H9 (cell line): ENCODE measurements at regions not wholly inside any gene's neighbourhood (a gene's known extent, or its start where the extent isn't known, plus 50 kb on each side); places are given as distances from the start of the nearest gene placed in this dataset.

Experiments
- DNase-seq: peaks from one replicate; pipeline ENCODE4 v3.0.0-alpha.2; 2017
- H2AFZ ChIP-seq: one replicate; pipeline ENCODE4 v1.6.1; 2013; ENCODE audit warnings: mild to moderate bottlenecking, low read length, control low read depth, moderate library complexity
- H2AK5ac ChIP-seq: 2 replicates; pipeline ENCODE4 v1.6.1; 2013; ENCODE audit warnings: low read length, control low read depth, mixed read lengths; ENCODE audit not compliant: insufficient read length
- H2BK120ac ChIP-seq: one replicate; pipeline ENCODE4 v1.6.1; 2013; ENCODE audit warnings: low read depth, mild to moderate bottlenecking, low read length, control low read depth, inconsistent platforms; ENCODE audit not compliant: poor library complexity, severe bottlenecking
- H2BK12ac ChIP-seq: 2 replicates; pipeline ENCODE4 v1.6.1; 2013; ENCODE audit warnings: low read length, control low read depth, mixed read lengths, low read depth; ENCODE audit not compliant: insufficient read length
- H2BK15ac ChIP-seq: 2 replicates; pipeline ENCODE4 v1.6.1; 2013; ENCODE audit warnings: low read depth, low read length, control low read depth
- H2BK20ac ChIP-seq: one replicate; pipeline ENCODE4 v1.6.1; 2013; ENCODE audit warnings: low read depth, mild to moderate bottlenecking, low read length, control low read depth, inconsistent platforms; ENCODE audit not compliant: poor library complexity, severe bottlenecking
- H2BK5ac ChIP-seq: 2 replicates; pipeline ENCODE4 v1.6.1; 2013; ENCODE audit warnings: low read length, control low read depth, mixed read lengths; ENCODE audit not compliant: insufficient read length
- H3K14ac ChIP-seq: 2 replicates; pipeline ENCODE4 v1.6.1; 2013; ENCODE audit warnings: low read length, control low read depth; ENCODE audit not compliant: insufficient read depth
- H3K18ac ChIP-seq: 2 replicates; pipeline ENCODE4 v1.6.1; 2013; ENCODE audit warnings: low read depth, mild to moderate bottlenecking, mixed read lengths, low read length, control low read depth; ENCODE audit not compliant: insufficient read length
- H3K23ac ChIP-seq: 2 replicates; pipeline ENCODE4 v1.6.1; 2013; ENCODE audit warnings: low read length, control low read depth, mixed read lengths, low read depth; ENCODE audit not compliant: insufficient read length
- H3K23me2 ChIP-seq: 2 replicates; pipeline ENCODE4 v1.6.1; 2013; ENCODE audit warnings: low read depth, mild to moderate bottlenecking, mixed read lengths, low read length, control low read depth; ENCODE audit not compliant: insufficient read length, poor library complexity, severe bottlenecking
- H3K27ac ChIP-seq: 2 replicates; pipeline ENCODE4 v1.5.1; 2013; ENCODE audit warnings: low read length, control low read depth, mixed read lengths, low read depth; ENCODE audit not compliant: insufficient read length
- H3K27me3 ChIP-seq: 2 replicates; pipeline ENCODE4 v1.6.1; 2013; ENCODE audit warnings: low read length, control low read depth, inconsistent platforms; ENCODE audit not compliant: insufficient read depth
- H3K4ac ChIP-seq: 2 replicates; pipeline ENCODE4 v1.6.1; 2013; ENCODE audit warnings: low read depth, mild to moderate bottlenecking, control low read depth, inconsistent platforms, low read length, moderate library complexity
- H3K4me1 ChIP-seq: 2 replicates; pipeline ENCODE4 v1.6.1; 2013; ENCODE audit warnings: low read length, control low read depth, inconsistent platforms; ENCODE audit not compliant: insufficient read depth
- H3K4me2 ChIP-seq: 2 replicates; pipeline ENCODE4 v1.6.1; 2013; ENCODE audit warnings: low read length, control low read depth, mixed read lengths; ENCODE audit not compliant: insufficient read length, insufficient read depth
- H3K56ac ChIP-seq: 2 replicates; pipeline ENCODE4 v1.6.1; 2013; ENCODE audit warnings: low read depth, mild to moderate bottlenecking, mixed read lengths, low read length, control low read depth; ENCODE audit not compliant: insufficient read length
- H3K79me1 ChIP-seq: 2 replicates; pipeline ENCODE4 v1.6.1; 2013; ENCODE audit warnings: low read depth, mild to moderate bottlenecking, moderate library complexity, low read length, control low read depth, inconsistent platforms; ENCODE audit not compliant: insufficient read depth, poor library complexity, severe bottlenecking
- H3K79me2 ChIP-seq: 2 replicates; pipeline ENCODE4 v1.6.1; 2013; ENCODE audit warnings: low read length, control low read depth, inconsistent platforms; ENCODE audit not compliant: insufficient read depth
- H3K9ac ChIP-seq: 2 replicates; pipeline ENCODE4 v1.6.1; 2013; ENCODE audit warnings: low read length, control low read depth, mixed read lengths; ENCODE audit not compliant: insufficient read length; ENCODE audit errors: extremely low read depth
- H3K9me3 ChIP-seq: one replicate; pipeline ENCODE4 v1.6.1; 2013; ENCODE audit warnings: low read depth, low read length, inconsistent platforms; ENCODE audit not compliant: control insufficient read depth
- H3T11ph ChIP-seq: one replicate; pipeline ENCODE4 v1.6.1; 2013; ENCODE audit warnings: mild to moderate bottlenecking, low read length, control low read depth, inconsistent platforms
- H4K20me1 ChIP-seq: one replicate; pipeline ENCODE4 v1.6.1; 2013; ENCODE audit not compliant: control insufficient read depth, insufficient read length, insufficient read depth
- H4K5ac ChIP-seq: 2 replicates; pipeline ENCODE4 v1.6.1; 2013; ENCODE audit warnings: low read depth, mild to moderate bottlenecking, mixed read lengths, low read length, control low read depth; ENCODE audit not compliant: insufficient read length
- H4K8ac ChIP-seq: replicated peaks from 2 replicates; pipeline ENCODE4 v1.6.1; 2013; ENCODE audit warnings: low read length, control low read depth, mixed read lengths, low read depth; ENCODE audit not compliant: insufficient read length
- H4K91ac ChIP-seq: 2 replicates; pipeline ENCODE4 v1.6.1; 2013; ENCODE audit warnings: low read depth, mild to moderate bottlenecking, moderate library complexity, mixed read lengths, low read length, control low read depth; ENCODE audit not compliant: insufficient read length
- H3K27ac Mint-ChIP-seq, 3 experiments: 2 replicates in 2 of 3; 3 replicates in 1 of 3; pipeline ENCODE4 v1.8.0; 2020 to 2021; ENCODE audit warnings: mixed read lengths in 3 of 3, mild to moderate bottlenecking in 1 of 3, moderate library complexity in 1 of 3
- H3K27me3 Mint-ChIP-seq: 2 replicates; pipeline ENCODE4 v1.8.0; 2021; ENCODE audit warnings: low read depth, mild to moderate bottlenecking, moderate library complexity, mixed read lengths
- H3K36me3 Mint-ChIP-seq, 3 experiments: 2 replicates in 2 of 3; 3 replicates in 1 of 3; pipeline ENCODE4 v1.8.0; 2020 to 2021; ENCODE audit warnings: low read depth in 3 of 3, mixed read lengths in 3 of 3; ENCODE audit not compliant: insufficient read depth in 1 of 3
- H3K4me1 Mint-ChIP-seq, 2 experiments: 2 replicates each; pipeline ENCODE4 v1.8.0; 2020; ENCODE audit warnings: mixed read lengths in 2 of 2
- H3K4me3 Mint-ChIP-seq, 2 experiments: 2 replicates in 1 of 2; 3 replicates in 1 of 2; pipeline ENCODE4 v1.8.0; 2020 to 2021; ENCODE audit warnings: mild to moderate bottlenecking in 2 of 2, mixed read lengths in 2 of 2, moderate library complexity in 1 of 2
- H3K9me3 Mint-ChIP-seq, 2 experiments: 2 replicates in 1 of 2; 3 replicates in 1 of 2; pipeline ENCODE4 v1.8.0; 2020; ENCODE audit warnings: mild to moderate bottlenecking in 2 of 2, mixed read lengths in 2 of 2, moderate library complexity in 1 of 2
- CTCF ChIP-seq: fragments of 200-600 bp; sonication (generic); conservative IDR thresholded peaks from 3 replicates; pipeline ENCODE4 v1.8.0; 2021; ENCODE audit warnings: antibody characterized with exemption, mild to moderate bottlenecking
- WGBS: extraction: QIAGEN DNeasy Blood & Tissue Kit; methylation state at CpG from one replicate; pipeline ENCODE4 v1.1.7; 2013; ENCODE audit warnings: missing lambda C conversion rate, low lambda C conversion rate, mixed read lengths; ENCODE audit not compliant: insufficient read length; ENCODE audit errors: extremely low coverage; 5-methylcytosine and 5-hydroxymethylcytosine counted together

- no peaks in the 10 kb centered on the region for H3K79me2 ChIP-seq
- H3K14ac ChIP-seq = no peak overlapping the region
- H3K23ac ChIP-seq = no peak overlapping the region
- no peak overlapping the region for H3K56ac ChIP-seq
- Mint-ChIP-seq H3K36me3 (peaks cover 0 to 8% (median 0%) of the 10 kb centered on the region in 3 experiments; a peak in 3 of 7 replicates), H3K27ac (0 out of 7 replicates have a peak overlapping the region, but pooled peaks of 1 of the 3 experiments have one; percentile 57), H3K4me1 (no peaks in the 10 kb centered on the region), H3K4me3 (no peak overlapping the region), H3K9me3 (peaks cover 10 to 13% of the 10 kb centered on the region in 2 experiments; a peak in 4 of 5 replicates), H3K27me3 (no peaks in the 10 kb centered on the region; the same call in 1 of the 2 replicates)
- no peaks in the 10 kb centered on the region for H3K9me3 ChIP-seq
- H3K9ac ChIP-seq = no peak overlapping the region
- H2BK5ac ChIP-seq = no peak overlapping the region
- H4K20me1 ChIP-seq = no peaks in the 10 kb centered on the region
- H2AK5ac ChIP-seq = no peak overlapping the region
- H4K91ac ChIP-seq = no peak overlapping the region
- WGBS = no CpG with 5 or more reads among the region's 3 CpGs
- no peak for DNase-seq
- H3T11ph ChIP-seq = no peak overlapping the region
- no peaks in the 10 kb centered on the region for H3K79me1 ChIP-seq
- no peak overlapping the region for H2AFZ ChIP-seq
- no peak overlapping the region for H4K5ac ChIP-seq
- TF ChIP-seq CTCF = no peak
- H3K4me2 ChIP-seq = no peak overlapping the region
- H2BK12ac ChIP-seq = no peak overlapping the region
- H2BK15ac ChIP-seq = no peak overlapping the region
- no peak overlapping the region for H3K4ac ChIP-seq
- no peaks in the 10 kb centered on the region for H3K4me1 ChIP-seq
- no peak overlapping the region for H3K27ac ChIP-seq
- no peaks in the 10 kb centered on the region for H3K23me2 ChIP-seq
- no peak overlapping the region for H4K8ac ChIP-seq
- H3K27me3 ChIP-seq = no peaks in the 10 kb centered on the region
- no peak overlapping the region for H3K18ac ChIP-seq
- H2BK20ac ChIP-seq = no peak overlapping the region
- no peak overlapping the region for H2BK120ac ChIP-seq
These were observed 317.6 kb downstream of the TPBG start for GRCh38 chr6:82681119-82681714.
